ENCODE measurements at regions not wholly inside any gene's neighbourhood (a gene's known extent, or its start where the extent isn't known, plus 50 kb on each side); places are given as distances from the start of the nearest gene placed in this dataset.

GRCh38 chr2:66170744-66171330 lies 264.1 kb upstream of the MEIS1 start:
- TF ChIP-seq EZH2 (IDR thresholded peaks at IDR 0.05; ENCODE audit: borderline replicate concordance, insufficient read depth, low read depth, low read length, poor library complexity, severe bottlenecking), result no peak
- TF ChIP-seq, protein P1, sequence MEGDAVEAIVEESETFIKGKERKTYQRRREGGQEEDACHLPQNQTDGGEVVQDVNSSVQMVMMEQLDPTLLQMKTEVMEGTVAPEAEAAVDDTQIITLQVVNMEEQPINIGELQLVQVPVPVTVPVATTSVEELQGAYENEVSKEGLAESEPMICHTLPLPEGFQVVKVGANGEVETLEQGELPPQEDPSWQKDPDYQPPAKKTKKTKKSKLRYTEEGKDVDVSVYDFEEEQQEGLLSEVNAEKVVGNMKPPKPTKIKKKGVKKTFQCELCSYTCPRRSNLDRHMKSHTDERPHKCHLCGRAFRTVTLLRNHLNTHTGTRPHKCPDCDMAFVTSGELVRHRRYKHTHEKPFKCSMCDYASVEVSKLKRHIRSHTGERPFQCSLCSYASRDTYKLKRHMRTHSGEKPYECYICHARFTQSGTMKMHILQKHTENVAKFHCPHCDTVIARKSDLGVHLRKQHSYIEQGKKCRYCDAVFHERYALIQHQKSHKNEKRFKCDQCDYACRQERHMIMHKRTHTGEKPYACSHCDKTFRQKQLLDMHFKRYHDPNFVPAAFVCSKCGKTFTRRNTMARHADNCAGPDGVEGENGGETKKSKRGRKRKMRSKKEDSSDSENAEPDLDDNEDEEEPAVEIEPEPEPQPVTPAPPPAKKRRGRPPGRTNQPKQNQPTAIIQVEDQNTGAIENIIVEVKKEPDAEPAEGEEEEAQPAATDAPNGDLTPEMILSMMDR (IDR thresholded peaks at IDR 0.05), result no peak

Measured in B cell (primary cell).